Transverse colon (tissue), 4 donors: ENCODE measurements at regions not wholly inside any gene's neighbourhood (a gene's known extent, or its start where the extent isn't known, plus 50 kb on each side); places are given as distances from the start of the nearest gene placed in this dataset.

Experiments used
- DNase-seq: peaks from one replicate; pipeline ENCODE4 v3.0.0-alpha.2; 2019
- H3K27ac ChIP-seq, 4 donors: fragments of 200-600 bp; sonication (generic); 2 replicates each; pipeline ENCODE4 v1.5.1; 2016 to 2018; ENCODE audit warnings: inconsistent platforms in 4 of 4
- H3K27me3 ChIP-seq: fragments of 200-600 bp; sonication (generic); 2 replicates; pipeline ENCODE4 v1.5.1; 2017; ENCODE audit warnings: inconsistent platforms
- H3K36me3 ChIP-seq, 4 donors: fragments of 200-600 bp; sonication (generic); 2 replicates each; pipeline ENCODE4 v1.5.1; 2017 to 2019; ENCODE audit warnings: inconsistent platforms in 4 of 4
- H3K4me1 ChIP-seq, 4 donors: fragments of 200-600 bp; sonication (generic); 2 replicates each; pipeline ENCODE4 v1.5.1; 2017 to 2020; ENCODE audit warnings: inconsistent platforms in 4 of 4
- H3K4me3 ChIP-seq, 4 donors: fragments of 200-600 bp; sonication (generic); 1 replicate in 1 of 4; 2 replicates in 3 of 4; pipeline versions ENCODE4 v1.5.1 to v1.6.1; 2017 to 2019; ENCODE audit warnings: inconsistent platforms in 4 of 4
- H3K9me3 ChIP-seq, 2 donors: fragments of 200-600 bp; sonication (generic); 2 replicates each; pipeline ENCODE4 v1.5.1; 2017 to 2019; ENCODE audit warnings: inconsistent platforms in 2 of 2
- CTCF ChIP-seq, 5 experiments: fragments of 200-600 bp in 3 of 5; fragments of 450-650 bp in 2 of 5; sonication (generic) in 3 of 5; IDR thresholded peaks; 1 replicate in 2 of 5; 2 replicates in 3 of 5; pipeline ENCODE4 v1.5.1; 2016 to 2017; ENCODE audit warnings: antibody characterized with exemption in 5 of 5, inconsistent platforms in 3 of 5, mild to moderate bottlenecking in 2 of 5, moderate library complexity in 1 of 5
- EP300 ChIP-seq: sonication (generic); formaldehyde crosslinking; IDR thresholded peaks from one replicate; pipeline ENCODE4 v1.6.1; 2017; ENCODE audit warnings: antibody characterized with exemption, low read depth
- POLR2A ChIP-seq: fragments of 450-650 bp; IDR thresholded peaks from one replicate; pipeline ENCODE4 v1.6.1; 2016; ENCODE audit warnings: antibody characterized with exemption, mild to moderate bottlenecking, moderate library complexity
- POLR2AphosphoS5 ChIP-seq, 3 donors: sonication (generic); formaldehyde crosslinking; IDR thresholded peaks; one replicate each; pipeline ENCODE4 v1.6.1; 2016; ENCODE audit warnings: antibody characterized with exemption in 3 of 3
- WGBS, 2 donors: methylation state at CpG; one replicate each; pipeline ENCODE4 v1.1.5; 2018; ENCODE audit warnings: low coverage in 1 of 2; 5-methylcytosine and 5-hydroxymethylcytosine counted together
- in situ Hi-C, 4 donors: fragments of 200-750 bp; cut with MboI; loops; one replicate each; pipeline versions ENCODE4 v1.15.0 to v1.15.1; 2017; ENCODE audit warnings: low sequenced_read_pairs in 3 of 4, low pct_ligation_motif_present in 1 of 4, low pct_unique_long_range_greater_than_20kb in 1 of 4
- intact Hi-C: fragments of 100-400 bp; cut with DNase I; formaldehyde crosslinking; loops from one replicate; pipeline ENCODE4 v1.15.1; 2023; ENCODE audit warnings: low total_unique reads

GRCh38 chr1:214816603-214817002, 213.6 kb downstream of the CENPF start:
- DNase-seq = no peak
- intact Hi-C loops = no loop called here
- WGBS, 2 donors = 70 to 93% methylated on average over 2 of the region's 2 CpGs
- Histone ChIP-seq H3K27me3 (no peaks in the 10 kb centered on the region), H3K9me3 (no peaks in the 10 kb centered on the region), H3K27ac (no peak overlapping the region), H3K36me3 (no peaks in the 10 kb centered on the region), H3K4me1 (no peaks in the 10 kb centered on the region), H3K4me3 (no peak overlapping the region)
- in situ Hi-C loops = no loop called here
- TF ChIP-seq CTCF (IDR thresholded peaks at IDR 0.05) = no peak
- no peak for TF ChIP-seq EP300
- TF ChIP-seq POLR2A = no peak
- TF ChIP-seq POLR2AphosphoS5 (IDR thresholded peaks at IDR 0.05) = no peak

- intact Hi-C loops = no loop called here
- Histone ChIP-seq H3K9me3 (peaks cover 0 to 6% of the 10 kb centered on the region in 2 donors), H3K27ac (no peak overlapping the region), H3K27me3 (no peaks in the 10 kb centered on the region), H3K4me3 (no peak overlapping the region), H3K4me1 (no peaks in the 10 kb centered on the region), H3K36me3 (no peaks in the 10 kb centered on the region)
- TF ChIP-seq POLR2AphosphoS5 (IDR thresholded peaks at IDR 0.05) (no peak), CTCF (IDR thresholded peaks at IDR 0.05) (no peak), POLR2A (no peak), EP300 (no peak)
- in situ Hi-C loops = no loop called here
- no peak for DNase-seq
- WGBS, 2 donors = 85 to 100% methylated on average over 1 to 19 of the region's 21 CpGs
Observed at GRCh38 chr1:214823311-214824117, 220.5 kb downstream of the CENPF start.

- no peaks in the 10 kb centered on the region for H3K27me3 ChIP-seq
- intact Hi-C loops = no loop called here
- H3K4me3 ChIP-seq = no peak overlapping the region
- H3K9me3 ChIP-seq = peaks cover 0 to 6% of the 10 kb centered on the region in 2 donors
- no peaks in the 10 kb centered on the region for H3K4me1 ChIP-seq
- H3K27ac ChIP-seq = no peak overlapping the region
- H3K36me3 ChIP-seq = no peaks in the 10 kb centered on the region
- TF ChIP-seq POLR2A = no peak
- no peak for DNase-seq
- in situ Hi-C loops = no loop called here
- 24 to 46% methylated on average over 1 to 2 of the region's 2 CpGs for WGBS, 2 donors
Observed at GRCh38 chr1:214824763-214825162, 221.8 kb downstream of the CENPF start.

GRCh38 chr1:214826619-214827018, 223.6 kb downstream of the CENPF start:
- H3K27me3 ChIP-seq = no peaks in the 10 kb centered on the region
- H3K27ac ChIP-seq = no peak overlapping the region
- H3K36me3 ChIP-seq = no peaks in the 10 kb centered on the region
- TF ChIP-seq POLR2A (no peak), CTCF (IDR thresholded peaks at IDR 0.05) (no peak), POLR2AphosphoS5 (IDR thresholded peaks at IDR 0.05) (no peak), EP300 (no peak)
- H3K9me3 ChIP-seq = peaks cover 0 to 6% of the 10 kb centered on the region in 2 donors
- DNase-seq = no peak
- H3K4me3 ChIP-seq = no peak overlapping the region
- H3K4me1 ChIP-seq = no peaks in the 10 kb centered on the region
- 50 to 59% methylated on average over 2 to 4 of the region's 4 CpGs for WGBS, 2 donors
- intact Hi-C loops = no loop called here
- in situ Hi-C loops = no loop called here

GRCh38 chr1:214827883-214828282, 224.9 kb downstream of the CENPF start:
- Histone ChIP-seq H3K36me3 (no peaks in the 10 kb centered on the region), H3K27me3 (no peaks in the 10 kb centered on the region), H3K9me3 (peaks cover 0 to 6% of the 10 kb centered on the region in 2 donors), H3K4me1 (no peaks in the 10 kb centered on the region), H3K27ac (no peak overlapping the region), H3K4me3 (no peak overlapping the region)
- TF ChIP-seq EP300 = no peak
- TF ChIP-seq CTCF (IDR thresholded peaks at IDR 0.05) = no peak
- TF ChIP-seq POLR2A = no peak
- TF ChIP-seq POLR2AphosphoS5 (IDR thresholded peaks at IDR 0.05) = no peak
- no peak for DNase-seq
- intact Hi-C loops = no loop called here
- in situ Hi-C loops = no loop called here
